Immature natural killer cell (primary cell): ENCODE measurements at regions not wholly inside any gene's neighbourhood (a gene's known extent, or its start where the extent isn't known, plus 50 kb on each side); places are given as distances from the start of the nearest gene placed in this dataset.
"Not testable (repeated sequence)": the region's sequence is repeated elsewhere in the genome, so short reads cannot be mapped to it uniquely, and the experiment has no call there.

Experiments
- DNase-seq, 3 donors: peaks; one replicate each; pipeline ENCODE4 v3.0.0; 2022; ENCODE audit warnings: mixed read lengths in 1 of 3
- H3K27ac Mint-ChIP-seq, 6 donors: one replicate each; pipeline ENCODE4 v1.8.0; 2020; ENCODE audit warnings: mixed read lengths in 6 of 6, mild to moderate bottlenecking in 5 of 6, inconsistent platforms in 4 of 6, moderate library complexity in 3 of 6
- H3K27me3 Mint-ChIP-seq, 3 donors: one replicate each; pipeline ENCODE4 v1.8.0; 2020 to 2021; ENCODE audit warnings: low read depth in 3 of 3, mild to moderate bottlenecking in 3 of 3, mixed read lengths in 3 of 3, moderate library complexity in 3 of 3, inconsistent platforms in 1 of 3
- H3K36me3 Mint-ChIP-seq, 3 donors: one replicate each; pipeline ENCODE4 v1.8.0; 2020; ENCODE audit warnings: mixed read lengths in 3 of 3, inconsistent platforms in 2 of 3, mild to moderate bottlenecking in 2 of 3
- H3K4me1 Mint-ChIP-seq, 2 donors: one replicate each; pipeline ENCODE4 v1.8.0; 2020; ENCODE audit warnings: inconsistent platforms in 2 of 2, mild to moderate bottlenecking in 2 of 2, mixed read lengths in 2 of 2, moderate library complexity in 1 of 2
- H3K4me3 Mint-ChIP-seq, 5 donors: one replicate each; pipeline ENCODE4 v1.8.0; 2020; ENCODE audit warnings: mild to moderate bottlenecking in 5 of 5, mixed read lengths in 5 of 5, inconsistent platforms in 3 of 5, moderate library complexity in 3 of 5
- H3K9me3 Mint-ChIP-seq, 6 donors: one replicate each; pipeline ENCODE4 v1.8.0; 2020; ENCODE audit warnings: mild to moderate bottlenecking in 6 of 6, mixed read lengths in 6 of 6, inconsistent platforms in 4 of 6, moderate library complexity in 3 of 6

GRCh38 chrY:19484997-19485396 is 259.5 kb downstream of the KDM5D start:
- no peak overlapping the region for H3K27ac Mint-ChIP-seq
- no peaks in the 10 kb centered on the region for H3K27me3 Mint-ChIP-seq
- no peak overlapping the region for H3K4me3 Mint-ChIP-seq
- no peaks in the 10 kb centered on the region for H3K4me1 Mint-ChIP-seq
- H3K36me3 Mint-ChIP-seq = no peaks in the 10 kb centered on the region
- DNase-seq = no peak
- H3K9me3 Mint-ChIP-seq = peaks cover 0 to 9% (median 0%) of the 10 kb centered on the region in 6 donors

- H3K27ac Mint-ChIP-seq = no peak overlapping the region
- H3K4me1 Mint-ChIP-seq = no peaks in the 10 kb centered on the region
- no peaks in the 10 kb centered on the region for H3K36me3 Mint-ChIP-seq
- H3K4me3 Mint-ChIP-seq = no peak overlapping the region
- no peak for DNase-seq
- no peaks in the 10 kb centered on the region for H3K27me3 Mint-ChIP-seq
- peaks cover 0 to 2% (median 0%) of the 10 kb centered on the region in 6 donors for H3K9me3 Mint-ChIP-seq
These were observed 265.4 kb downstream of the KDM5D start for GRCh38 chrY:19479141-19479540.

GRCh38 chrY:19477959-19478358 is 266.6 kb downstream of the KDM5D start:
- DNase-seq = no peak
- H3K4me3 Mint-ChIP-seq = no peak overlapping the region
- H3K36me3 Mint-ChIP-seq = peaks cover 0 to 3% (median 0%) of the 10 kb centered on the region in 3 donors

GRCh38 chrY:19465809-19466208 is 278.7 kb downstream of the KDM5D start:
- no peak overlapping the region for H3K27ac Mint-ChIP-seq
- H3K27me3 Mint-ChIP-seq = no peaks in the 10 kb centered on the region
- no peaks in the 10 kb centered on the region for H3K4me1 Mint-ChIP-seq
- H3K4me3 Mint-ChIP-seq = no peak overlapping the region
- H3K36me3 Mint-ChIP-seq = no peaks in the 10 kb centered on the region
- DNase-seq = no peak
- no peaks in the 10 kb centered on the region for H3K9me3 Mint-ChIP-seq

More at GRCh38 chrY:19477959-19478358, 266.6 kb downstream of the KDM5D start:
- Mint-ChIP-seq H3K4me1 (no peaks in the 10 kb centered on the region), H3K27me3 (no peaks in the 10 kb centered on the region), H3K9me3 (peaks cover 0 to 2% (median 0%) of the 10 kb centered on the region in 6 donors), H3K27ac (no peak overlapping the region)

- no peak overlapping the region for H3K27ac Mint-ChIP-seq
- H3K4me1 Mint-ChIP-seq = no peaks in the 10 kb centered on the region
- no peak overlapping the region for H3K4me3 Mint-ChIP-seq
- no peaks in the 10 kb centered on the region for H3K9me3 Mint-ChIP-seq
- H3K36me3 Mint-ChIP-seq = peaks cover 0 to 12% (median 0%) of the 10 kb centered on the region in 3 donors
- H3K27me3 Mint-ChIP-seq = no peaks in the 10 kb centered on the region
- no peak for DNase-seq
These were observed 287.6 kb downstream of the KDM5D start for GRCh38 chrY:19456855-19457448.

GRCh38 chrY:19433059-19433458 is 311.5 kb downstream of the KDM5D start:
- Mint-ChIP-seq H3K27me3 (peaks cover 0 to 2% (median 0%) of the 10 kb centered on the region in 3 donors), H3K27ac (no peak overlapping the region), H3K9me3 (no peaks in the 10 kb centered on the region), H3K4me3 (peak overlapping the region in 1 of 5 donors; percentile 56), H3K4me1 (no peaks in the 10 kb centered on the region), H3K36me3 (no peaks in the 10 kb centered on the region)
- no peak for DNase-seq

- Mint-ChIP-seq H3K36me3 (no peaks in the 10 kb centered on the region), H3K9me3 (peaks cover 0 to 2% (median 0%) of the 10 kb centered on the region in 6 donors), H3K4me1 (no peaks in the 10 kb centered on the region), H3K27me3 (peaks cover 0 to 3% (median 0%) of the 10 kb centered on the region in 3 donors), H3K4me3 (no peak overlapping the region), H3K27ac (no peak overlapping the region)
- DNase-seq = no peak
These were observed 316.6 kb downstream of the KDM5D start for GRCh38 chrY:19427736-19428518.

- H3K9me3 Mint-ChIP-seq, H3K4me1 Mint-ChIP-seq, H3K27me3 Mint-ChIP-seq, DNase-seq, H3K36me3 Mint-ChIP-seq, H3K27ac Mint-ChIP-seq, H3K4me3 Mint-ChIP-seq: not testable (repeated sequence)
These were observed 317.3 kb downstream of the KDM5D start for GRCh38 chrY:19427191-19427590.

- no peak overlapping the region for H3K27ac Mint-ChIP-seq
- no peak overlapping the region for H3K4me3 Mint-ChIP-seq
- no peaks in the 10 kb centered on the region for H3K4me1 Mint-ChIP-seq
- H3K27me3 Mint-ChIP-seq = no peaks in the 10 kb centered on the region
- DNase-seq = no peak
- no peaks in the 10 kb centered on the region for H3K9me3 Mint-ChIP-seq
- H3K36me3 Mint-ChIP-seq = no peaks in the 10 kb centered on the region
These were observed 333.4 kb downstream of the KDM5D start for GRCh38 chrY:19410980-19411766.

GRCh38 chrY:19406246-19406645 is 338.3 kb downstream of the KDM5D start:
- H3K36me3 Mint-ChIP-seq = no peaks in the 10 kb centered on the region
- no peak overlapping the region for H3K4me3 Mint-ChIP-seq
- no peaks in the 10 kb centered on the region for H3K4me1 Mint-ChIP-seq
- no peaks in the 10 kb centered on the region for H3K27me3 Mint-ChIP-seq
- peaks cover 0 to 2% (median 0%) of the 10 kb centered on the region in 6 donors for H3K9me3 Mint-ChIP-seq
- no peak for DNase-seq
- no peak overlapping the region for H3K27ac Mint-ChIP-seq

- Mint-ChIP-seq H3K27me3 (no peaks in the 10 kb centered on the region), H3K4me1 (no peaks in the 10 kb centered on the region), H3K4me3 (no peak overlapping the region), H3K36me3 (no peaks in the 10 kb centered on the region), H3K27ac (no peak overlapping the region), H3K9me3 (peaks cover 0 to 2% (median 0%) of the 10 kb centered on the region in 6 donors)
- DNase-seq = no peak
These were observed 338.9 kb downstream of the KDM5D start for GRCh38 chrY:19405598-19405997.

GRCh38 chrY:19392876-19393275 is 351.6 kb downstream of the KDM5D start:
- Mint-ChIP-seq H3K27me3 (no peaks in the 10 kb centered on the region), H3K9me3 (no peaks in the 10 kb centered on the region), H3K27ac (no peak overlapping the region), H3K36me3 (no peaks in the 10 kb centered on the region), H3K4me3 (peak overlapping the region in 1 of 5 donors; percentile 46), H3K4me1 (no peaks in the 10 kb centered on the region)
- no peak for DNase-seq

GRCh38 chrY:19391922-19392321 is 352.6 kb downstream of the KDM5D start:
- H3K27me3 Mint-ChIP-seq = no peaks in the 10 kb centered on the region
- peaks cover 0 to 1% (median 0%) of the 10 kb centered on the region in 6 donors for H3K9me3 Mint-ChIP-seq
- H3K4me1 Mint-ChIP-seq = no peaks in the 10 kb centered on the region
- H3K27ac Mint-ChIP-seq = no peak overlapping the region
- H3K36me3 Mint-ChIP-seq = no peaks in the 10 kb centered on the region
- no peak for DNase-seq
- H3K4me3 Mint-ChIP-seq = no peak overlapping the region

- Mint-ChIP-seq H3K9me3 (peaks cover 0 to 1% (median 0%) of the 10 kb centered on the region in 6 donors), H3K4me1 (no peaks in the 10 kb centered on the region), H3K36me3 (no peaks in the 10 kb centered on the region), H3K27ac (no peak overlapping the region), H3K27me3 (peaks cover 0 to 4% (median 0%) of the 10 kb centered on the region in 3 donors), H3K4me3 (no peak overlapping the region)
- DNase-seq = no peak
These were observed 379.2 kb downstream of the KDM5D start for GRCh38 chrY:19365321-19365720.
